ENCODE measurements at regions not wholly inside any gene's neighbourhood (a gene's known extent, or its start where the extent isn't known, plus 50 kb on each side); places are given as distances from the start of the nearest gene placed in this dataset.
"Not testable (repeated sequence)": the region's sequence is repeated elsewhere in the genome, so short reads cannot be mapped to it uniquely, and the experiment has no call there.

GRCh38 chr2:65749545-65749944, 317.1 kb upstream of the SPRED2 start:
- TF ChIP-seq, protein P1, sequence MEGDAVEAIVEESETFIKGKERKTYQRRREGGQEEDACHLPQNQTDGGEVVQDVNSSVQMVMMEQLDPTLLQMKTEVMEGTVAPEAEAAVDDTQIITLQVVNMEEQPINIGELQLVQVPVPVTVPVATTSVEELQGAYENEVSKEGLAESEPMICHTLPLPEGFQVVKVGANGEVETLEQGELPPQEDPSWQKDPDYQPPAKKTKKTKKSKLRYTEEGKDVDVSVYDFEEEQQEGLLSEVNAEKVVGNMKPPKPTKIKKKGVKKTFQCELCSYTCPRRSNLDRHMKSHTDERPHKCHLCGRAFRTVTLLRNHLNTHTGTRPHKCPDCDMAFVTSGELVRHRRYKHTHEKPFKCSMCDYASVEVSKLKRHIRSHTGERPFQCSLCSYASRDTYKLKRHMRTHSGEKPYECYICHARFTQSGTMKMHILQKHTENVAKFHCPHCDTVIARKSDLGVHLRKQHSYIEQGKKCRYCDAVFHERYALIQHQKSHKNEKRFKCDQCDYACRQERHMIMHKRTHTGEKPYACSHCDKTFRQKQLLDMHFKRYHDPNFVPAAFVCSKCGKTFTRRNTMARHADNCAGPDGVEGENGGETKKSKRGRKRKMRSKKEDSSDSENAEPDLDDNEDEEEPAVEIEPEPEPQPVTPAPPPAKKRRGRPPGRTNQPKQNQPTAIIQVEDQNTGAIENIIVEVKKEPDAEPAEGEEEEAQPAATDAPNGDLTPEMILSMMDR (IDR thresholded peaks at IDR 0.05): no peak
- Histone ChIP-seq H3K27ac (no peak overlapping the region), H3K4me3 (no peak overlapping the region)
- no peak for DNase-seq (ENCODE audit: low spot score)

DNA sequence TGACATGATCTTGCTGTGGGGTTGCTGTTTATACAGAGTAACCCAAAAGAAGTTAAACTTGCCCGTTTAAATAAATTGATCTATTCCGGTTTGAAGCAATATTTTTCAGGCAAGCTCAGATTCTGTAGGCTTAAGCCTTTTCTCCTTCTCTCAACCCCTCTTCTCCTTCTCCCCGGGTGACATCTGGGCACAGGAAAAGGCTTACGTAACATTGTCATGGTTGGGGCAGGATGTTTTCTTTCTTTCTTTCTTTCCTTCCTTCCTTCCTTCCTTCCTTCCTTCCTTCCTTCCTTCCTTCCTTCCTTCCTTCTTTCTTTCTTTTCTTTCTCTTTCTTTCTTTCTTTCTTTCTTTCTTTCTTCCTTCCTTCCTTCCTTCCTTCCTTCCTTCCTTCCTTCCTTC, 315.5 kb upstream of the SPRED2 start:
- DNase-seq (ENCODE audit: low spot score); H3K27ac ChIP-seq; H3K4me3 ChIP-seq: not testable (repeated sequence)

DNA sequence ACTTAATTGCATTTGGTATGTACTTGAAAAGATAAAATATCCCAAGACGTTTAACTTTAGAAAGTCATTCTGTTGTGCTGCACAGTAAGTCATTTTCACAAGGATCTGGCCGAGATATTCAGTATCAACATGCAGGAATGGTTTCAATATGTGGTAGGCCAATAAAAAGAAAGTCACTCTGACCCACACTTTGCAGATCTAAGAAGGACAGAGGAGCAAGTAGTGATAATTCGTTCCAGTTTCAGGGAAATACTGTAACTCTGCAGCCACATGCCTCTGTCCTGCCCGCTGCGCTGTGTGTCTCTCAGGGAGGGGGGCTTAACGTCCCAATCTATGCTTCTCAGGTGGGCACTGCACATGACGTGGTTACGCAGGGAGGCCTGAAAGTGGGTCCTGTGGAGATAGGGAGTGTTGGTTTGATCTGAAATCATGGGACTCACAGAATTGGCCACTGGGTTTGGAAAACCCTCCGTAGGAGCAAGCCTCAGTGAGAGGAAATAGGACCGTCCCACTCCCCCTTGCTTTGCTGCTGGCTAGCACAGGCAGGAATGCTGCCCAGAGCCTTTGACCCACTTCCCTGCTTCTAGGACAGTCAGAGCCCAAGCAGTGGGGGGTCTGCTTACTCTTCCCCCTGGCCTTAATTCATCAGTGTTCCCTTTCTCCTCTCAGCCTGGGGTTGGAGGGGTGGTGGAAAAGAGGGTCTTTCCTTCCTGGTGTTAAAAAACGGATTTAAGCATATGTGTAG, 314.7 kb upstream of the SPRED2 start:
- TF ChIP-seq, protein P1 (IDR thresholded peaks at IDR 0.05): no peak
- Histone ChIP-seq H3K27ac (peak overlapping the region in 1 of 2 donors; percentile 45), H3K4me3 (peak overlapping the region; percentile 62)
- DNase-seq (ENCODE audit: low spot score): no peak

DNA sequence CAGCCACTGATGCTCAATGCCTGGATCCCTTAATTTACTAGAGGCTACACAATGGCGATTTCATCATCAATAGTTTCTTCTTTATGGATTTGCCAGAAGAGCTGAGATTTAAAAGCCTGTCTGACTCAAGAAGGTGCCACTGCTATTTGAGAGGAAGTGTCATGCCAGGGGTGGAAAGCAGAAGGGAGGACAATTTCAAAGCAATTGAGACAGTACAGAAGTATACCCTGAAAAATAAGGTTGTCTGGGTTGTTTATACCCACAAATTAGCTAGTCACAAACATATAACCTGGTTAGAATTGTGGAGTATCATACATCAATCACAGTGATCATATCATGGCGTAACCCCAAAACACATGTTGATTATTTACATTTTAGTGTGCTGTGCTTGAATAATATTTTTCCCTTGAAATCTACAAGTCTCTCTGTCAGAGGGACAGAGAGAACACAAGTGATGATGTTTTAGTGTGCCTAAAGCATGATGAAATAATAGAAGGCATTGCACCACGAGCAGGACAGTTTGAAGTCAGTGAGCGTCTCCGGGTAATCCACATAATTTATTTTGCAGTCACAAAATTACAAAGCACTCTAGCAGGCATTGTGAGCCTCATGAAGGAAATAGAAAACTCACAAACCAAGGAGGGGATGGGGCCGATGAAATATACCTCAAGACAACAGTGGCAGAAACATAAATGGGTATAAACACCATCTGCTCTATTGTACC, 312.2 kb upstream of the SPRED2 start:
- Histone ChIP-seq H3K4me3 (no peak overlapping the region), H3K27ac (no peak overlapping the region)
- no peak for DNase-seq (ENCODE audit: low spot score)
- TF ChIP-seq, protein P1 (IDR thresholded peaks at IDR 0.05): no peak

- Histone ChIP-seq H3K27ac (no peak overlapping the region), H3K4me3 (no peak overlapping the region)
- no peak for DNase-seq (ENCODE audit: low spot score)
- TF ChIP-seq, protein P1 (IDR thresholded peaks at IDR 0.05): no peak
Measured at GRCh38 chr2:65742977-65743376, 310.6 kb upstream of the SPRED2 start.

- no peak for DNase-seq (ENCODE audit: low spot score)
- no peak overlapping the region for H3K27ac ChIP-seq
- H3K4me3 ChIP-seq: no peak overlapping the region
- TF ChIP-seq, protein P1 (IDR thresholded peaks at IDR 0.05): no peak
Measured at GRCh38 chr2:65739927-65740326, 307.5 kb upstream of the SPRED2 start.

- TF ChIP-seq, protein P1 (IDR thresholded peaks at IDR 0.05): no peak
- DNase-seq (ENCODE audit: low spot score): no peak
- H3K4me3 ChIP-seq: no peak overlapping the region
- H3K27ac ChIP-seq: no peak overlapping the region
Measured at GRCh38 chr2:65737452-65738011, 305.1 kb upstream of the SPRED2 start.

All from coronary artery (tissue), 2 donors.